ENCODE measurements at regions not wholly inside any gene's neighbourhood (a gene's known extent, or its start where the extent isn't known, plus 50 kb on each side); places are given as distances from the start of the nearest gene placed in this dataset.

DNA sequence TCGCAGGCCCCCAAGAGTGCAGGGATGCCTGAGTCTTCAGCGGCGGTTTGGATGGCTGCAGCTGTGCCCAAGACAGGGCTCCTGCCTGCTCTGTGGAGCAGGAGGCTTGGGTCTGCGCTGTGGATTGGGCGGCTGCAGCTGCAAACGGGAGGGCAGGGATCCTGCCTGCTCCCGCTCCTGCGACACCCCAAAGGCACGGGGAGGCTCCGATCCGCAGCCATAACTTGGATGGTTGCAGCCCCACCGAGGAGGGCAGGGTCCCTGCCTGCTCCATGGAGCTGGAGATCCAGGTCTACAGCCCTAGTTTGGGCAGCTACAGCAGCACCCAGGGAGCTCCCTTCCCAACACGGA is 898.8 kb upstream of the NEGR1 start:
- TF ChIP-seq, protein P1, sequence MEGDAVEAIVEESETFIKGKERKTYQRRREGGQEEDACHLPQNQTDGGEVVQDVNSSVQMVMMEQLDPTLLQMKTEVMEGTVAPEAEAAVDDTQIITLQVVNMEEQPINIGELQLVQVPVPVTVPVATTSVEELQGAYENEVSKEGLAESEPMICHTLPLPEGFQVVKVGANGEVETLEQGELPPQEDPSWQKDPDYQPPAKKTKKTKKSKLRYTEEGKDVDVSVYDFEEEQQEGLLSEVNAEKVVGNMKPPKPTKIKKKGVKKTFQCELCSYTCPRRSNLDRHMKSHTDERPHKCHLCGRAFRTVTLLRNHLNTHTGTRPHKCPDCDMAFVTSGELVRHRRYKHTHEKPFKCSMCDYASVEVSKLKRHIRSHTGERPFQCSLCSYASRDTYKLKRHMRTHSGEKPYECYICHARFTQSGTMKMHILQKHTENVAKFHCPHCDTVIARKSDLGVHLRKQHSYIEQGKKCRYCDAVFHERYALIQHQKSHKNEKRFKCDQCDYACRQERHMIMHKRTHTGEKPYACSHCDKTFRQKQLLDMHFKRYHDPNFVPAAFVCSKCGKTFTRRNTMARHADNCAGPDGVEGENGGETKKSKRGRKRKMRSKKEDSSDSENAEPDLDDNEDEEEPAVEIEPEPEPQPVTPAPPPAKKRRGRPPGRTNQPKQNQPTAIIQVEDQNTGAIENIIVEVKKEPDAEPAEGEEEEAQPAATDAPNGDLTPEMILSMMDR (IDR thresholded peaks at IDR 0.05; ENCODE audit: insufficient read depth, low read length) = no peak
- H3K4me3 ChIP-seq (ENCODE audit: low read depth, low read length) = no peak overlapping the region
- DNase-seq (ENCODE audit: low read depth) = no peak

DNA sequence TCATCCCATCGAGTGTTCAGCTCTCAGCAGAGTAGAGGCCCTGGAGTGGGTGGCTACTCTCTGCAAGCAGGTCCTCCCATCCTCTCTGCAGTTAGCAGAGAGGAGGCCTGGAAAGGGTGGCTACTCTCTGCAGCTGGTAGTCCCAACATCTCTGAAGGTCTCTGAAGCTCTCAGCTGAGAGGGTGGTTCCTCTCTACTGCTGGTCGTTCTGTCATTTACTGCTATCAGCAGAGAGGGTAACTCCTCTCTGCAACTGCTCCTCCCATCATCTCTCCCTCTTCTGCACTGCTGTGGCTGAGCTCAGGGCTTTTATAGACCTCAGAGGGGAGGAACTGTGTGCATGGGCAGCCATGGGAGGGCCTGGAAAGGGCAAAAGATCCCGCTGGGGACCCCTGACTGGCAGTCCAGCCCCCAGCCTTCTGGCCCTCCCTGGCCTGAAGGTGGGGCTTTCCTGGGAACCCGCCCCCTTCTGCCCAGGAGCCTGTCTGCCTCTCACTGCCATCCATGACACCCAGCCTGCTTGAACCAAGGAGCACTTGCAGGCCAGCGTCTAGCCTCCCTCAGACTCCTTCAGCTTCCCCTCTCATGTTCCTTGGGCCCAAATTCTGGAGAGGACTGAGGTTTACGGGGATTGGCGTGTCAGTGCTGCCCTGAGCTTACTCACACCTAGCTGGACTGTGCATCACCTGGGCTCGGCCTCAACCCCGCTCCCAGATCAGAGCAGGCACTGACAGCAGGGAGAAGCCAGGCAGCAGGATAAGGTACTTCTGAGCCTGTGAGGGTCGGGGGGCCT is 898.3 kb upstream of the NEGR1 start:
- no peak for DNase-seq (ENCODE audit: low read depth)
- TF ChIP-seq, protein P1 (IDR thresholded peaks at IDR 0.05; ENCODE audit: insufficient read depth, low read length) = no peak
- no peak overlapping the region for H3K4me3 ChIP-seq (ENCODE audit: low read depth, low read length)

DNA sequence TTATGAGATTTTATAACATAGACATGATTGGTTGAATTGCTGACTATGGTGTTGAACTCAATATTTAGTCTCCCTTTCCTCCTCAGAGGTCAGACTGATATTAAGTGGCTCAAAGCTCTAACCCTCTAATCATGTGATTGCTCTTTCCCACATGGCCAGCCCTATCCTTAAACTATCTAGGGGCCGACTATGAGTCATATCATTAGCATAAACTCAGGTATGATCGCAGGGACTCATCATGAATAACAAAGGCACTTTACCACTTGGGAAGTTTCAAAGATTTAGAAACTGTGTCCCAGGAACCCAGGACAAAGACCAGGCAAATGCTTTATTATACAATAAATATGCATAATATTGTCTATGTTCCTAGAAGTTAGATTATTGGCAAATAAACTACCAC is 894.6 kb upstream of the NEGR1 start:
- DNase-seq (ENCODE audit: low read depth) = no peak
- no peak overlapping the region for H3K4me3 ChIP-seq (ENCODE audit: low read depth, low read length)
- TF ChIP-seq, protein P1 (IDR thresholded peaks at IDR 0.05; ENCODE audit: insufficient read depth, low read length) = no peak

DNA sequence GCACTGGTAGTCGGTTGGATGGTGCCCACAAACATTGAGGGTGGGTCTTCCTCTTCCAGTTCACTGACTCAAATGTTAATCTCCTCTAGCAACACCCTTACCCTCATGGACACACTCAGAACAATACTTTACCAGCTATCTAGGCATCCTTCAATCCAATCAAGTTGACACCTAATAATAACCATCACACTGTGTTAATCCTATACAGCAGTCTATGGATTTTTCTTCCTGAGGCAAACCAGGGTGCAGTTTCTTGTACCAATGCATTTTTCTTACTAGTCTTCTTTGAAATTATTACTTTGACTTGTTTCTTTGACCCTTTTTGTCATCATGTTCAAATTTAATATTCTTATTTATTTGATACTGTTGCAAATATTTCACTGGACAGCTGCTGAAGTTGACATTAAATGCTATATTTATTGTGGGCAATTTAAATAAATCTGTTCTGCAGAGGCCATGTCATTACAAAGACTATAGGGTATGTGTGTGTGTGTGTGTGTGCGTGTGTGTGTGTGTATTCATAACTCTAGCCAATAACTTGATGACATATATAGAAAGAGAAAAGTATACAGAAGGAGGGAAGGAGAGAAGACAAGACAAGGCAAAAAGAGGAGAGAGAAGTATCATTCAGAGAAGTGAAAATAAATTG is 884.8 kb upstream of the NEGR1 start:
- TF ChIP-seq, protein P1 (IDR thresholded peaks at IDR 0.05; ENCODE audit: insufficient read depth, low read length) = no peak
- no peak overlapping the region for H3K4me3 ChIP-seq (ENCODE audit: low read depth, low read length)
- no peak for DNase-seq (ENCODE audit: low read depth)

DNA sequence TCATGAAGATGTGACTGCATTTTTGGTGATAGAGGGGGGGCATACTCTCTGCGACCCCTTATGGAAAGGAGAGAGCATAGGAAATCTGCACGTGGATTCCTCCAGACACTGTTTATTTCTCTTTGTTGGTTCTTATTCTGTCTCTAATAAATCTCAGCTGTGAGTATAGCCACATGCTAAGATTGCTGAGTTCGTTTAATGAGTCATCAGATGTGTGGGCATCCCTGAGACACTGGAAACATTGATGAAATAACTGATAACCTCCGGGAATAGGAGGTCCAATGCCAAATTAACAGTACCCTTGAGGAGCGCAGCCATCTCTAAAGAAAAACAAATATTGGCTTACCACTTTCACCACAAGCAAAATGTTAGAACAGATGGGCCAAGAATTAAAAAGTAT is 880.2 kb upstream of the NEGR1 start:
- TF ChIP-seq, protein P1 (IDR thresholded peaks at IDR 0.05; ENCODE audit: insufficient read depth, low read length) = no peak
- no peak for DNase-seq (ENCODE audit: low read depth)
- H3K4me3 ChIP-seq (ENCODE audit: low read depth, low read length) = no peak overlapping the region

DNA sequence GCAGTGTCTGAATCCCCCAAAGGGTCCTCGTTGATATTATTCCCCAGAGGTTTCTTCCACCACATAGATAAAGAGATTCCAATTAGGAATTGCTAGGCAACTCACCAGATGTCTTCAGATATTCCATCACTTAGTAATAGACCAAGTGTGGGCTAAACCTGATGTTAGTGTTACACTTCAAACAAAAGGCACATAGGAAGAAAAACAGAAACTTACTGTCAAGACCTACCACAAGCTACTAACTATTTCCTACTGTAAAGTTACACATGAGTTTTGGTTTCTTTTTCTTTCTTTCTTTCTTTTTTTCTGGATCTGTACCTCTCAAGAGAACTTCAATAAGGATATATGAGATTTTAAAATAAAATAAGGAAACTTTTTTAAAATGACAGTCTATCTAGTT is 879.1 kb upstream of the NEGR1 start:
- H3K4me3 ChIP-seq (ENCODE audit: low read depth, low read length) = no peak overlapping the region
- TF ChIP-seq, protein P1 (IDR thresholded peaks at IDR 0.05; ENCODE audit: insufficient read depth, low read length) = no peak
- no peak for DNase-seq (ENCODE audit: low read depth)

All from fibroblast of the aortic adventitia (primary cell).